ES-I3 (cell line): ENCODE measurements at regions not wholly inside any gene's neighbourhood (a gene's known extent, or its start where the extent isn't known, plus 50 kb on each side); places are given as distances from the start of the nearest gene placed in this dataset.
"Not testable (repeated sequence)": the region's sequence is repeated elsewhere in the genome, so short reads cannot be mapped to it uniquely, and the experiment has no call there.

Source experiments
- H3K36me3 ChIP-seq: 2 replicates; pipeline ENCODE4 v1.6.1; 2013; ENCODE audit warnings: mild to moderate bottlenecking, low read length, control low read depth, moderate library complexity; ENCODE audit not compliant: insufficient read depth
- H3K4me1 ChIP-seq: 2 replicates; pipeline ENCODE4 v1.6.1; 2013; ENCODE audit warnings: mild to moderate bottlenecking, control low read depth, low read length; ENCODE audit not compliant: insufficient read depth
- H3K9ac ChIP-seq: 2 replicates; pipeline ENCODE4 v1.6.1; 2013; ENCODE audit warnings: low read depth, mild to moderate bottlenecking, low read length, moderate library complexity
- H3K9me3 ChIP-seq: 2 replicates; pipeline ENCODE4 v1.6.1; 2013; ENCODE audit warnings: mild to moderate bottlenecking, low read length, moderate library complexity; ENCODE audit not compliant: control insufficient read depth, insufficient read depth

DNA sequence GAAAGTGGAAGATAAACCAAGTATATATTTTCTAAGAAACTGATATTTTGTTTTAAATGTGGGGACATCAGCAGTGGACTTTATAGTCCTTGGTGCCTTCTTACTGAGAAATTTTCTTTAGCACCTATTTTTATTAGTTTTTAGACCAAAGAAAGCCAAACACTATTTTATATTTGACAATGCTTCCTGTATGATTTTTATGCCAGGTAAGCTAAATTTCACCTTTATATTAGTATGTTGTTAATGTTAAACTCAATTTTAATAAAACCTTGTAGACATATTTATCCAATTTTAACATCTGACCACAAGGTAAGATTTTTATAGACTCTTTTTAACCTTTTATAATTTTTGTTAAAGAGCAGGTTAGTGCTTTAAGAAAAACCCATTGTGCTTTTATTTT lies 1182.3 kb upstream of the CDH2 start:
- H3K9me3 ChIP-seq, H3K4me1 ChIP-seq, H3K9ac ChIP-seq, H3K36me3 ChIP-seq: not testable (repeated sequence)

GRCh38 chr18:29351171-29351570 lies 1174.2 kb upstream of the CDH2 start:
- H3K36me3 ChIP-seq = no peaks in the 10 kb centered on the region
- 0 out of 2 replicates have a peak, but pooled peaks cover 3% of the 10 kb centered on the region for H3K9me3 ChIP-seq
- H3K9ac ChIP-seq = no peak overlapping the region
- H3K4me1 ChIP-seq = no peaks in the 10 kb centered on the region

DNA sequence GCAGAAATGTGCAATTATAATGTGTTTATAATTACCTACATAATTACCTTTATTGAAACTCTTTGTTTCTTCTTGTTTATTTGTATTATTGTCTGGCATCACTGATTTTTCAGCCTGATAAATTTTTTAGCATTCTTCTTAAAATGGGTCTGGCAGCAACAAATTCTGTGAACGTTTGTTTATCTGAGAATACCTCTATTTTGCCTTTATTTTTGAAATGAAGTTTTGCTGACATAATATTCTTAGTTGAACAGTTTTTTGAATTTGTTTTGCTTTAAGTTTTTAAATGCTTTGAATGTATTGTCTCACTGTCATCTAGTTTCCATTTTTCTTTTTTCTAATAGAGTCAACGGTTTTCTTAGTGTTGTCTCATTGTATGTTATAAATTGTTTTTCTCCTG lies 1152.0 kb upstream of the CDH2 start:
- H3K9ac ChIP-seq = no peak overlapping the region
- no peaks in the 10 kb centered on the region for H3K36me3 ChIP-seq
- H3K4me1 ChIP-seq = peaks cover 9% of the 10 kb centered on the region; the same call in 1 of the 2 replicates
- 0 out of 2 replicates have a peak, but pooled peaks cover 3% of the 10 kb centered on the region for H3K9me3 ChIP-seq

DNA sequence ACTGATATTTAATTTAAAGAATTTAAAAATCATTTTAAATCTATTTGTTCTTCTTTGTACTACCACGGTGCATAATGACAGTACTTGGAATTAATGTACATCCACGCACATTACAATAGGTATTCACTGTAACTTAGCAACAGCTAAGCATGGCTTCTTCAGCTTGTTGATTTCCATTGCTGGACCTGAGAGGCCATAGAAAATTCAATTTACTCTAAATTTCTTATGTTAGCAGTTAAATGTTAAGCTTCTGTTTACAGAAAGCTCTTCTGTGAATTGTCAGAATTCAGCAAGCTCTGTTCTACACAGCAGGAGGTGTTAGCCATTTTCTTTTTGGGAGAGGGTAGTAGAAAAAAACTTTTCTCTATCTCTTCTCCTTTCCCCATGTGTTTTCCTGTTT lies 1149.3 kb upstream of the CDH2 start:
- Histone ChIP-seq H3K9ac (no peak overlapping the region), H3K9me3 (0 out of 2 replicates have a peak, but pooled peaks cover 3% of the 10 kb centered on the region), H3K36me3 (no peaks in the 10 kb centered on the region), H3K4me1 (peaks cover 9% of the 10 kb centered on the region; the same call in 1 of the 2 replicates)

DNA sequence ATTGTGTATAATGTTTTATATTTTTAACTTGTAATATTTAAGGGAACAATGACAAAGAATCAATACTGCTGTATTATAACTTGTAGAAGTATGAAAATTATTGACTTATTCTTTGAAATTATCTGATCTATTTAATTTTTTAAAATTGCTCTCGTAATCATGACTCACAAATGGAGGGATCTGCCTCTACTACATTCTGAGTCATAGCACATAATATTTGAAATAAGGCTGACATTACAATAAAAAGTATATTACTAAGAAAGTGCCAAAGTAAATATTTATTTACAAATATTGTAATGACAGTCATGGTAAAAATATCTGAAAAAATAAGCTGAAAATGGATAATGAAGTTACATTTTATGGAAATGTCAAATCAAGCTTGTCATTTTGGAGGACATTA lies 1144.6 kb upstream of the CDH2 start:
- H3K9me3 ChIP-seq = 0 out of 2 replicates have a peak, but pooled peaks cover 3% of the 10 kb centered on the region
- H3K9ac ChIP-seq = no peak overlapping the region
- no peaks in the 10 kb centered on the region for H3K36me3 ChIP-seq
- peaks cover 8% of the 10 kb centered on the region; the same call in 1 of the 2 replicates for H3K4me1 ChIP-seq

DNA sequence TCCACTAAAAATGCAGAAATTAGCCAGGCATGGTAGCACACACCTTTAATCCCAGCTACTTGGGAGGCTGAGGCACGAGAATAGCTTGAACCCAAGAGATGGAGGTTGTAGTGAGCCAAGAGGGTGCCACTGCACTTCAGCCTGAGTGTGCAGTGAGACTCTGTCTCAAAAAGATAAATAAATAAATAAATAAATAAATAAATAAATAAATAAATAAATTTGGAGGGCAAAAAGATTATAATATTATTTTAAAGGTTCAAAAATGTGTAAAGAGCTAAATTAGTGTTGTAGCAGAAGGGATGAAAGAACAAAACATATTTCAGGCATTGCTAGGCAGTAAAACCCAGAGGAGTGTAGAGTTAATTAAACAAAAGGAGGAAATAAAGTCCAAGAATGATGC lies 1136.4 kb upstream of the CDH2 start:
- Histone ChIP-seq H3K4me1 (no peaks in the 10 kb centered on the region), H3K9me3 (no peaks in the 10 kb centered on the region), H3K36me3 (no peaks in the 10 kb centered on the region)

DNA sequence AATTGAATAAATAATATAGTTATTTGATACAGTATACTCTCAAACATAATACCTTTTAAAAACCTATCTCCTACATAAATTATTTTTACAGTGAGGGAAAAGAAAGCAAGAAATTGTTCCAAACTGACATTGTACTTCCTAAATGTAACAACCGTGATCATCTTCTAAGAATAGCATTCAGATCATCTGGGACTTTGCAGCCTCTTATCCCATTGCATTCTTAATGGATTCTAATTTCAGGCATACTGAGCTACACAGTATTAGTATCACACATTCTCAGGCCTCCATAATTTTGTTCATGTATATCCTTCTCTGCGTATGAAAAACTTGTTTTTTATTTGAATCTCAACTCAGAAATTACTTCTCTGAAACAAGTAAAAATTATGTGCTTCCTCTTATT lies 1134.7 kb upstream of the CDH2 start:
- no peaks in the 10 kb centered on the region for H3K9me3 ChIP-seq
- no peak overlapping the region for H3K9ac ChIP-seq

More for the DNA sequence above, 1136.4 kb upstream of the CDH2 start:
- H3K9ac ChIP-seq = no peak overlapping the region

DNA sequence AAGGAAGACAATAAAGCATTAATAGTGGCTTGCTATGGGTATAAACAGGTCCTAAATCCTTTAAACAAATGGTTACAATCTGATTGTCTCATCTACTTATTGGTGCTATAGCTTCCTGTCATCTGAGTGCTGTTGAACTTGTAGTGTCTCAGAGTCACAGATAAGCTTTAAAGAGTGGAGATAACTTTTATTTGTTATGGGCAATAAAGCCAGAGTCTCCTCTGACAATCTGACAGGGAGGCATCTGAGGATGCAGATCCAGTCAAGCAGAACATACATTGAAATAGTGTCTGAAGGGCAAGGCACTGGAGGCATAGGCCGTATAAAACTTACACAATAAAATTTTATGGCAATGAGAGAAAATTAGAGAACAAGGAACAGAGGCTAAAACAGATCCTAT lies 1132.4 kb upstream of the CDH2 start:
- H3K9ac ChIP-seq = no peak overlapping the region
- no peaks in the 10 kb centered on the region for H3K4me1 ChIP-seq
- H3K36me3 ChIP-seq = no peaks in the 10 kb centered on the region
- no peaks in the 10 kb centered on the region for H3K9me3 ChIP-seq

More for the DNA sequence above, 1134.7 kb upstream of the CDH2 start:
- no peaks in the 10 kb centered on the region for H3K36me3 ChIP-seq
- H3K4me1 ChIP-seq = no peaks in the 10 kb centered on the region

GRCh38 chr18:29307982-29308381 lies 1131.1 kb upstream of the CDH2 start:
- no peak overlapping the region for H3K9ac ChIP-seq
- no peaks in the 10 kb centered on the region for H3K36me3 ChIP-seq
- H3K4me1 ChIP-seq = no peaks in the 10 kb centered on the region
- no peaks in the 10 kb centered on the region for H3K9me3 ChIP-seq

DNA sequence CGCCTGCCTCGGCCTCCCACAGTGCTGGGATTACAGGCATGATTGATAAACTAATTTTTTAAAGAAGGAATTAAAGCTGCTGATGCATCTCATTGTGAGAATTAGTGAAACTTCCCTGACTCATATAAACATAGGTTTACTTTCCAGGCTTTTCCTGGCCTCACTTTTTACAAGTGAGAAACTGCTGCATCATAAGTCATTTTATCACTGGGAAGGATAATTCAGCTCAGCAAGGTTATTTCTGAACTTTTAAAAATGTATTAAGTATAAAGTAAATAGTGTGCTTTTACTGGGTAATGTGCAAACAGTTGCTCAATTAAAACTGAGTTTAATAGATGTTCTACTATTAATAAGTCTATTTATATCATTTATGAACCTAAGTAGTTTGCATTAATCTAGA lies 1130.3 kb upstream of the CDH2 start:
- Histone ChIP-seq H3K4me1 (no peaks in the 10 kb centered on the region), H3K36me3 (no peaks in the 10 kb centered on the region)

DNA sequence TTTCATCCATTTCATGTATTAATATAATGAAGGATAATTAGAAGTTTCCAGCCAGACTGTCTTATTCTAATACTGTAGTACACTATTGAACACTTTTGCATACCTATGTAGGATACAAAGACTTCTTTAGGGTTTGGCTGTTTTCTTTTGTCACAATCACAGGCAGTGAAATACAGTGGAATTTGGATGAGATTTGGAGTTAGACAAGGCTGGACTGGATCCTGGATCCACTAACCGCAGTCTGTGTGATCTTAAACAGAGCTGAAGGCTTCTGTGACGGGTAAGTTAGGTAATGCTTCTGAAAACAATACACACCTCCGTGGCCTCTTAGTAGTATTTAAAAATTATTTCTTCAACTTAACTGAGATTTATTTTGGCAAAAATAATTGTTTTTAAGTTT lies 1128.6 kb upstream of the CDH2 start:
- H3K9ac ChIP-seq = no peak overlapping the region
- H3K9me3 ChIP-seq = no peaks in the 10 kb centered on the region
- H3K36me3 ChIP-seq = no peaks in the 10 kb centered on the region
- no peaks in the 10 kb centered on the region for H3K4me1 ChIP-seq

More for the DNA sequence above, 1130.3 kb upstream of the CDH2 start:
- no peaks in the 10 kb centered on the region for H3K9me3 ChIP-seq
- H3K9ac ChIP-seq = no peak overlapping the region

GRCh38 chr18:29301048-29301447 lies 1124.1 kb upstream of the CDH2 start:
- Histone ChIP-seq H3K9ac (no peak overlapping the region), H3K36me3 (no peaks in the 10 kb centered on the region), H3K4me1 (no peaks in the 10 kb centered on the region), H3K9me3 (no peaks in the 10 kb centered on the region)

DNA sequence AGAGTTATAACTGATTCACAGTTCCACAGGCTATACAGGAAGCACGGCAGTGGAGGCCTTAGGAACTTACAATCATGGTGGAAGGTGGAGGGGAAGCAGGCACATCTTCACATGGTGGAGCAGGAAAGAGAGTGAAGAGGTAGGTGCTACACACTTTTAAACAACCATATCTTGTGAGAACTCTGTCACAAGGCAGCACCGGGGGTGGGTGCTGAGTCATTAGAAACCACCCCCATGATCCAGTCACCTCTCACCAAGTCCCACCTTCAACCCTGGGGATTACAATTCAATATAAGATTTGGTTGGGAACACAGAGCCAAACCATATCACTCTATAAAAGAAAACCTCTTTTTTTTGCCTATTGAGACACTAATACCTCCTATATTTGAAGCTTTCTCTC lies 1108.5 kb upstream of the CDH2 start:
- H3K4me1 ChIP-seq = no peaks in the 10 kb centered on the region

GRCh38 chr18:29271501-29271900 lies 1094.6 kb upstream of the CDH2 start:
- Histone ChIP-seq H3K36me3 (no peaks in the 10 kb centered on the region), H3K9ac (no peak overlapping the region), H3K4me1 (no peaks in the 10 kb centered on the region), H3K9me3 (no peaks in the 10 kb centered on the region)

More for the DNA sequence above, 1108.5 kb upstream of the CDH2 start:
- Histone ChIP-seq H3K9me3 (no peaks in the 10 kb centered on the region), H3K9ac (no peak overlapping the region), H3K36me3 (no peaks in the 10 kb centered on the region)

DNA sequence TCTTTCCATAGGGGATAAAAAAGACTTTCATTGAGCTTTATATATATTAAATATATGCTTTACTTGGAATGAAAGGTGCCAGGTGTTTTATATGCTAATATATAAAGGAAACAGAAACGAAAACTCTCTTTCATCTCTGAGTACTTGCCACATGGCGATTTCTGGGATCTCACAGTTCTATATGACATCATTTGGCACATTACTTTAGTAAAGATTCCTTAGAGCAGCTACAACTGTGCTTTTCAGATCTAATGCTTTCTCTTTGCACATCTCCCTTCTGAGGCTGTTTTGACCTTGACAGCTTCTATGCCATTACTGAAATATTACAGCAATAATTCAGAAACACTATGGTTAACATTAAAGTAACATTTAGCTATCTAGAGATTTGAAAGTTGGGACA lies 1082.9 kb upstream of the CDH2 start:
- no peak overlapping the region for H3K9ac ChIP-seq
- H3K9me3 ChIP-seq = no peaks in the 10 kb centered on the region
- no peaks in the 10 kb centered on the region for H3K4me1 ChIP-seq
- H3K36me3 ChIP-seq = no peaks in the 10 kb centered on the region

DNA sequence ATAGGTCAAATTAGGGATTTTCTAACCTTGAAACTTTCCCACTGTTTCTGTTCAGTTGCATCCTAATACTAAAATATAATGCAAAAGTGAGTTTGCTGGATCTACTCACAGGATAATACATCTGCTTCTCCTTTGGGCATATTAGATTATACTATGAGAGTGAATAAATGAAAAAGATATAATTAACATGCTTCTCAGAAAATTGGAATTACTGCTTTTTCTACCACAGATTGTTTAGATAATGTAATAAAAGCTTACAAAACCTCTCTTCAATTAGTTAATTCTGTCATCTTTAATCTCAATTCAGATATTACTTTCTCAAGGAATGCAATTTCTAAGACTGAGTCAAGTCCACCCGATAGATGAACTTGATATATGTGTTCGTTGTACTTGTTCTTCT lies 1077.2 kb upstream of the CDH2 start:
- Histone ChIP-seq H3K36me3 (no peaks in the 10 kb centered on the region), H3K9ac (no peak overlapping the region), H3K4me1 (peaks cover under 1% of the 10 kb centered on the region; the same call in 1 of the 2 replicates), H3K9me3 (no peaks in the 10 kb centered on the region)
